ENCODE measurements at regions not wholly inside any gene's neighbourhood (a gene's known extent, or its start where the extent isn't known, plus 50 kb on each side); places are given as distances from the start of the nearest gene placed in this dataset.

- no peak for DNase-seq
Measured at GRCh38 chr4:127383666-127384065, 249.1 kb upstream of the INTU start.

GRCh38 chr4:127394516-127394915, 238.2 kb upstream of the INTU start:
- Histone ChIP-seq H3K27me3 (no peaks in the 10 kb centered on the region), H3K27ac (no peak overlapping the region), H3K4me1 (ENCODE audit: insufficient read depth) (no peaks in the 10 kb centered on the region), H3K9me3 (no peaks in the 10 kb centered on the region), H3K4me3 (no peak overlapping the region), H3K36me3 (no peaks in the 10 kb centered on the region)
- no peak for DNase-seq
- intact Hi-C loops (cut with DNase I) = no loop called here
- WGBS, 3 donors = 47 to 59% (median 54%) methylated on average over 2 of the region's 2 CpGs
- TF ChIP-seq EP300 (IDR thresholded peaks at IDR 0.05) (no peak), CTCF (IDR thresholded peaks at IDR 0.05) (no peak), POLR2A (IDR thresholded peaks at IDR 0.05) (no peak)

More at GRCh38 chr4:127383666-127384065, 249.1 kb upstream of the INTU start:
- H3K27me3 ChIP-seq = no peaks in the 10 kb centered on the region
- H3K4me3 ChIP-seq = no peak overlapping the region
- intact Hi-C loops (cut with DNase I) = no loop called here
- H3K4me1 ChIP-seq (ENCODE audit: insufficient read depth) = no peaks in the 10 kb centered on the region
- TF ChIP-seq CTCF (IDR thresholded peaks at IDR 0.05) (no peak), POLR2A (IDR thresholded peaks at IDR 0.05) (no peak), EP300 (IDR thresholded peaks at IDR 0.05) (no peak)
- H3K36me3 ChIP-seq = no peaks in the 10 kb centered on the region
- no peak overlapping the region for H3K27ac ChIP-seq
- no peaks in the 10 kb centered on the region for H3K9me3 ChIP-seq

- Histone ChIP-seq H3K27me3 (no peaks in the 10 kb centered on the region), H3K4me3 (no peak overlapping the region), H3K4me1 (ENCODE audit: insufficient read depth) (no peaks in the 10 kb centered on the region), H3K27ac (no peak overlapping the region), H3K36me3 (no peaks in the 10 kb centered on the region), H3K9me3 (no peaks in the 10 kb centered on the region)
- no peak for DNase-seq
- intact Hi-C loops (cut with DNase I) = no loop called here
- TF ChIP-seq CTCF (IDR thresholded peaks at IDR 0.05) (no peak), EP300 (IDR thresholded peaks at IDR 0.05) (no peak), POLR2A (IDR thresholded peaks at IDR 0.05) (no peak)
- 23 to 46% (median 26%) methylated on average over 5 of the region's 5 CpGs for WGBS, 3 donors
Measured at GRCh38 chr4:127400276-127400675, 232.5 kb upstream of the INTU start.

GRCh38 chr4:127400731-127401346, 231.9 kb upstream of the INTU start:
- peak; percentile 31 to 69 (median 48) for DNase-seq
- TF ChIP-seq POLR2A (IDR thresholded peaks at IDR 0.05) (no peak), EP300 (IDR thresholded peaks at IDR 0.05) (no peak), CTCF (IDR thresholded peaks at IDR 0.05) (peak in 1 of 3 donors; percentile 19)
- Histone ChIP-seq H3K9me3 (no peaks in the 10 kb centered on the region), H3K27ac (no peak overlapping the region), H3K4me3 (no peak overlapping the region), H3K27me3 (no peaks in the 10 kb centered on the region), H3K36me3 (no peaks in the 10 kb centered on the region), H3K4me1 (ENCODE audit: insufficient read depth) (no peaks in the 10 kb centered on the region)
- WGBS, 3 donors = 22 to 23% (median 23%) methylated on average over 1 of the region's 1 CpG
- intact Hi-C loops (cut with DNase I) = no loop called here
